T-helper 2 cell treated with Interferon-gamma antibody and Interleukin-4, amounts not matched to agents 5 μg/mL and 100 μg/mL, for 36 hours (primary cell): ENCODE measurements at regions not wholly inside any gene's neighbourhood (a gene's known extent, or its start where the extent isn't known, plus 50 kb on each side); places are given as distances from the start of the nearest gene placed in this dataset.
A peak's percentile ranks its signal among the peaks of the same experiment; 100 is the strongest.

ENCODE experiments used
- DNase-seq: peaks from one replicate; pipeline ENCODE4 v3.0.0; 2021; ENCODE audit warnings: low spot score
- H3K27ac Mint-ChIP-seq: one replicate; pipeline ENCODE4 v1.8.0; 2021; ENCODE audit warnings: mild to moderate bottlenecking, mixed read lengths
- H3K27me3 Mint-ChIP-seq: one replicate; pipeline ENCODE4 v1.8.0; 2021; ENCODE audit warnings: low read depth, mixed read lengths
- H3K36me3 Mint-ChIP-seq: one replicate; pipeline ENCODE4 v1.8.0; 2021; ENCODE audit warnings: low read depth, mixed read lengths
- H3K4me1 Mint-ChIP-seq: one replicate; pipeline ENCODE4 v1.8.0; 2021; ENCODE audit warnings: low read depth, mixed read lengths
- H3K4me3 Mint-ChIP-seq: one replicate; pipeline ENCODE4 v1.8.0; 2022; ENCODE audit warnings: mild to moderate bottlenecking, moderate library complexity, mixed read lengths
- H3K9me3 Mint-ChIP-seq: one replicate; pipeline ENCODE4 v1.8.0; 2021; ENCODE audit warnings: mixed read lengths

- peaks cover 9% of the 10 kb centered on the region for H3K4me1 Mint-ChIP-seq
- H3K36me3 Mint-ChIP-seq, result no peaks in the 10 kb centered on the region
- no peak overlapping the region for H3K4me3 Mint-ChIP-seq
- no peak for DNase-seq
- no peak overlapping the region for H3K27ac Mint-ChIP-seq
- no peaks in the 10 kb centered on the region for H3K9me3 Mint-ChIP-seq
- H3K27me3 Mint-ChIP-seq, result no peaks in the 10 kb centered on the region
Observed at GRCh38 chr6:168890981-168891365, 362.7 kb downstream of the THBS2 start.

GRCh38 chr6:168890306-168890980 is 363.2 kb downstream of the THBS2 start:
- Mint-ChIP-seq H3K27me3 (no peaks in the 10 kb centered on the region), H3K36me3 (no peaks in the 10 kb centered on the region), H3K4me3 (no peak overlapping the region), H3K27ac (no peak overlapping the region), H3K4me1 (peaks cover 6% of the 10 kb centered on the region), H3K9me3 (no peaks in the 10 kb centered on the region)
- DNase-seq, result no peak

- H3K9me3 Mint-ChIP-seq, result no peaks in the 10 kb centered on the region
- DNase-seq, result no peak
- H3K36me3 Mint-ChIP-seq, result no peaks in the 10 kb centered on the region
- H3K4me3 Mint-ChIP-seq, result no peak overlapping the region
- no peak overlapping the region for H3K27ac Mint-ChIP-seq
- peaks cover 7% of the 10 kb centered on the region for H3K4me1 Mint-ChIP-seq
- H3K27me3 Mint-ChIP-seq, result no peaks in the 10 kb centered on the region
Observed at GRCh38 chr6:168888786-168889345, 364.8 kb downstream of the THBS2 start.

- no peak overlapping the region for H3K27ac Mint-ChIP-seq
- H3K27me3 Mint-ChIP-seq, result no peaks in the 10 kb centered on the region
- H3K4me3 Mint-ChIP-seq, result no peak overlapping the region
- H3K36me3 Mint-ChIP-seq, result no peaks in the 10 kb centered on the region
- no peaks in the 10 kb centered on the region for H3K9me3 Mint-ChIP-seq
- H3K4me1 Mint-ChIP-seq, result peaks cover 7% of the 10 kb centered on the region
- DNase-seq, result no peak
Observed at GRCh38 chr6:168888102-168888501, 365.5 kb downstream of the THBS2 start.

GRCh38 chr6:168887621-168888020 is 366.0 kb downstream of the THBS2 start:
- peaks cover 7% of the 10 kb centered on the region for H3K4me1 Mint-ChIP-seq
- no peak for DNase-seq
- no peaks in the 10 kb centered on the region for H3K36me3 Mint-ChIP-seq
- H3K9me3 Mint-ChIP-seq, result no peaks in the 10 kb centered on the region
- H3K27me3 Mint-ChIP-seq, result no peaks in the 10 kb centered on the region
- H3K27ac Mint-ChIP-seq, result no peak overlapping the region
- H3K4me3 Mint-ChIP-seq, result no peak overlapping the region

GRCh38 chr6:168886964-168887363 is 366.7 kb downstream of the THBS2 start:
- H3K27ac Mint-ChIP-seq, result no peak overlapping the region
- H3K36me3 Mint-ChIP-seq, result no peaks in the 10 kb centered on the region
- no peak overlapping the region for H3K4me3 Mint-ChIP-seq
- no peaks in the 10 kb centered on the region for H3K9me3 Mint-ChIP-seq
- H3K4me1 Mint-ChIP-seq, result peaks cover 7% of the 10 kb centered on the region
- no peaks in the 10 kb centered on the region for H3K27me3 Mint-ChIP-seq
- DNase-seq, result no peak

- H3K36me3 Mint-ChIP-seq, result no peaks in the 10 kb centered on the region
- no peaks in the 10 kb centered on the region for H3K9me3 Mint-ChIP-seq
- H3K27ac Mint-ChIP-seq, result no peak overlapping the region
- H3K27me3 Mint-ChIP-seq, result no peaks in the 10 kb centered on the region
- H3K4me3 Mint-ChIP-seq, result no peak overlapping the region
- DNase-seq, result no peak
- H3K4me1 Mint-ChIP-seq, result peaks cover 7% of the 10 kb centered on the region
Observed at GRCh38 chr6:168885751-168886742, 367.6 kb downstream of the THBS2 start.

GRCh38 chr6:168885196-168885595 is 368.4 kb downstream of the THBS2 start:
- no peak for DNase-seq
- no peak overlapping the region for H3K4me3 Mint-ChIP-seq
- H3K27ac Mint-ChIP-seq, result no peak overlapping the region
- H3K36me3 Mint-ChIP-seq, result no peaks in the 10 kb centered on the region
- H3K9me3 Mint-ChIP-seq, result no peaks in the 10 kb centered on the region
- H3K4me1 Mint-ChIP-seq, result peaks cover 7% of the 10 kb centered on the region
- no peaks in the 10 kb centered on the region for H3K27me3 Mint-ChIP-seq

- Mint-ChIP-seq H3K9me3 (no peaks in the 10 kb centered on the region), H3K4me3 (peak overlapping the region; percentile 83), H3K27ac (peak overlapping the region; percentile 73), H3K27me3 (no peaks in the 10 kb centered on the region), H3K4me1 (peaks cover 7% of the 10 kb centered on the region), H3K36me3 (no peaks in the 10 kb centered on the region)
- peak; percentile 68 for DNase-seq
Observed at GRCh38 chr6:168884646-168885086, 369.0 kb downstream of the THBS2 start.

- Mint-ChIP-seq H3K36me3 (no peaks in the 10 kb centered on the region), H3K27ac (peak overlapping the region; percentile 73), H3K4me3 (peak overlapping the region; percentile 83), H3K9me3 (no peaks in the 10 kb centered on the region), H3K27me3 (no peaks in the 10 kb centered on the region), H3K4me1 (peaks cover 7% of the 10 kb centered on the region)
- DNase-seq, result no peak
Observed at GRCh38 chr6:168884050-168884645, 369.5 kb downstream of the THBS2 start.

GRCh38 chr6:168883410-168884049 is 370.1 kb downstream of the THBS2 start:
- no peak for DNase-seq
- H3K27ac Mint-ChIP-seq, result peak overlapping the region; percentile 73
- peaks cover 7% of the 10 kb centered on the region for H3K4me1 Mint-ChIP-seq
- H3K9me3 Mint-ChIP-seq, result no peaks in the 10 kb centered on the region
- H3K27me3 Mint-ChIP-seq, result no peaks in the 10 kb centered on the region
- H3K36me3 Mint-ChIP-seq, result no peaks in the 10 kb centered on the region
- peak overlapping the region; percentile 83 for H3K4me3 Mint-ChIP-seq

- H3K4me1 Mint-ChIP-seq, result peaks cover 7% of the 10 kb centered on the region
- H3K36me3 Mint-ChIP-seq, result no peaks in the 10 kb centered on the region
- no peak for DNase-seq
- H3K4me3 Mint-ChIP-seq, result no peak overlapping the region
- H3K27ac Mint-ChIP-seq, result no peak overlapping the region
- no peaks in the 10 kb centered on the region for H3K27me3 Mint-ChIP-seq
- H3K9me3 Mint-ChIP-seq, result no peaks in the 10 kb centered on the region
Observed at GRCh38 chr6:168880271-168880670, 373.4 kb downstream of the THBS2 start.

GRCh38 chr6:168877821-168878282 is 375.8 kb downstream of the THBS2 start:
- Mint-ChIP-seq H3K27me3 (no peaks in the 10 kb centered on the region), H3K36me3 (no peaks in the 10 kb centered on the region), H3K4me3 (no peak overlapping the region), H3K4me1 (no peaks in the 10 kb centered on the region), H3K27ac (no peak overlapping the region), H3K9me3 (no peaks in the 10 kb centered on the region)
- no peak for DNase-seq
